IMR-90 (cell line): ENCODE measurements at regions not wholly inside any gene's neighbourhood (a gene's known extent, or its start where the extent isn't known, plus 50 kb on each side); places are given as distances from the start of the nearest gene placed in this dataset.

ENCODE experiments used
- ATAC-seq: fragments of 200-7000 bp; cut with Tn5 transposase; 2 replicates; pipeline ENCODE4 v1.9.1; 2020; ENCODE audit warnings: low read depth, mild to moderate bottlenecking, moderate library complexity
- BruUV-seq: library from RNA; stranded (reverse); fragments of 400-500 nt; replicated peaks from 2 replicates; lab custom pipeline; 2021; lab: Mats Ljungman, UMichigan
- CTCF ChIA-PET: fragments of 300-600 bp; formaldehyde crosslinking; extraction: SDS; loops from one replicate; lab custom pipeline; 2021; ENCODE audit warnings: antibody characterized with exemption; lab: Yijun Ruan, JAX
- POLR2A ChIA-PET: fragments of 300-600 bp; sonication (Branson Sonifier 250); formaldehyde crosslinking; loops from one replicate; lab custom pipeline; 2022; ENCODE audit warnings: antibody characterized with exemption; ENCODE audit not compliant: unreplicated experiment; lab: Charles Lee
- DNase-seq: peaks from one replicate; pipeline ENCODE4 v3.0.0; 2013
- H2AFZ ChIP-seq: replicated peaks from 2 replicates; pipeline ENCODE3; 2013; ENCODE audit warnings: low read length, mild to moderate bottlenecking; ENCODE audit not compliant: poor library complexity
- H2AK5ac ChIP-seq: 2 replicates; pipeline ENCODE4 v1.6.1; 2013; ENCODE audit warnings: low read depth, low read length, inconsistent platforms
- H2AK9ac ChIP-seq: replicated peaks from 2 replicates; pipeline ENCODE3; 2013; ENCODE audit warnings: mild to moderate bottlenecking, low read depth, low read length, moderate library complexity; ENCODE audit not compliant: poor library complexity
- H2BK120ac ChIP-seq: 2 replicates; pipeline ENCODE4 v1.6.1; 2013; ENCODE audit warnings: low read depth, low read length, inconsistent platforms
- H2BK15ac ChIP-seq: 3 replicates; pipeline ENCODE4 v1.6.1; 2013; ENCODE audit warnings: low read depth, low read length, inconsistent platforms
- H2BK20ac ChIP-seq: 2 replicates; pipeline ENCODE4 v1.6.1; 2013; ENCODE audit warnings: low read depth, mild to moderate bottlenecking, inconsistent platforms, low read length, moderate library complexity
- H2BK5ac ChIP-seq: 2 replicates; pipeline ENCODE4 v1.6.1; 2013; ENCODE audit warnings: mild to moderate bottlenecking, low read depth, low read length, inconsistent platforms; ENCODE audit not compliant: poor library complexity, severe bottlenecking
- H3K14ac ChIP-seq: replicated peaks from 2 replicates; pipeline ENCODE4 v1.6.1; 2013; ENCODE audit warnings: low read depth, low read length, inconsistent platforms
- H3K18ac ChIP-seq: 2 replicates; pipeline ENCODE4 v1.6.1; 2013; ENCODE audit warnings: low read depth, low read length, control low read depth
- H3K23ac ChIP-seq: 2 replicates; pipeline ENCODE4 v1.6.1; 2013; ENCODE audit warnings: low read depth, low read length, inconsistent platforms
- H3K27ac ChIP-seq: 2 replicates; pipeline ENCODE4 v1.5.1; 2013; ENCODE audit warnings: mild to moderate bottlenecking, control low read depth, low read length; ENCODE audit not compliant: insufficient read depth
- H3K27me3 ChIP-seq: 2 replicates; pipeline ENCODE4 v1.6.1; 2013; ENCODE audit warnings: low read length; ENCODE audit not compliant: control insufficient read depth, insufficient read depth
- H3K36me3 ChIP-seq: 2 replicates; pipeline ENCODE4 v1.6.1; 2013; ENCODE audit warnings: low read length, mixed read lengths; ENCODE audit not compliant: control insufficient read depth, insufficient read depth
- H3K4ac ChIP-seq: 2 replicates; pipeline ENCODE4 v1.6.1; 2013; ENCODE audit warnings: low read depth, low read length, inconsistent platforms
- H3K4me1 ChIP-seq: 2 replicates; pipeline ENCODE4 v1.6.1; 2013; ENCODE audit warnings: low read length, mixed read lengths; ENCODE audit not compliant: control insufficient read depth, insufficient read depth
- H3K4me2 ChIP-seq: 2 replicates; pipeline ENCODE4 v1.6.1; 2013; ENCODE audit warnings: low read depth, mild to moderate bottlenecking, control low read depth, low read length, moderate library complexity
- H3K4me3 ChIP-seq: 2 replicates; pipeline ENCODE4 v1.5.1; 2013; ENCODE audit warnings: low read depth, mild to moderate bottlenecking, control low read depth, low read length, moderate library complexity; ENCODE audit not compliant: insufficient read depth
- H3K56ac ChIP-seq: 2 replicates; pipeline ENCODE4 v1.6.1; 2013; ENCODE audit warnings: low read length, inconsistent platforms; ENCODE audit not compliant: insufficient read depth; ENCODE audit errors: extremely low read depth
- H3K79me1 ChIP-seq, 2 experiments: 2 replicates each; pipeline ENCODE4 v1.6.1; 2013; ENCODE audit warnings: low read length in 2 of 2, inconsistent platforms in 1 of 2, low read depth in 1 of 2
- H3K9ac ChIP-seq: 2 replicates; pipeline ENCODE4 v1.6.1; 2013; ENCODE audit warnings: low read depth, low read length, control low read depth
- H3K9me1 ChIP-seq: 2 replicates; pipeline ENCODE4 v1.6.1; 2013; ENCODE audit warnings: low read length, inconsistent platforms; ENCODE audit not compliant: insufficient read depth
- H3K9me3 ChIP-seq: 2 replicates; pipeline ENCODE4 v1.6.1; 2013; ENCODE audit warnings: low read length; ENCODE audit not compliant: control insufficient read depth, insufficient read depth
- H4K20me1 ChIP-seq: 2 replicates; pipeline ENCODE4 v1.6.1; 2013; ENCODE audit warnings: low read length, inconsistent platforms; ENCODE audit not compliant: insufficient read depth
- H4K5ac ChIP-seq: 2 replicates; pipeline ENCODE4 v1.6.1; 2013; ENCODE audit warnings: mild to moderate bottlenecking, low read depth, low read length, control low read depth
- H4K8ac ChIP-seq, 2 experiments: 2 replicates each; pipeline ENCODE4 v1.6.1; 2013; ENCODE audit warnings: low read depth in 2 of 2, low read length in 2 of 2, control low read depth in 1 of 2, inconsistent platforms in 1 of 2
- H4K91ac ChIP-seq: 2 replicates; pipeline ENCODE4 v1.6.1; 2013; ENCODE audit warnings: low read depth, low read length, inconsistent platforms; ENCODE audit not compliant: insufficient read depth
- BHLHE40 ChIP-seq: fragments of 150-350 bp; IDR thresholded peaks from 2 replicates; pipeline ENCODE4 v1.6.1; 2016; ENCODE audit warnings: mild to moderate bottlenecking, low read depth, low read length
- MAZ ChIP-seq: IDR thresholded peaks from 2 replicates; pipeline ENCODE4 v1.6.1; 2012; ENCODE audit warnings: low read depth, mild to moderate bottlenecking, low read length, improper control_type of control experiment, moderate library complexity, borderline replicate concordance
- MXI1 ChIP-seq: IDR thresholded peaks from 2 replicates; pipeline ENCODE4 v1.6.1; 2012; ENCODE audit warnings: low read depth, mild to moderate bottlenecking, low read length, moderate library complexity, borderline replicate concordance
- NFE2L2 ChIP-seq: fragments of 150-350 bp; IDR thresholded peaks from 2 replicates; pipeline ENCODE4 v1.6.1; 2016; ENCODE audit warnings: low read depth, mild to moderate bottlenecking, low read length
- SMC3 ChIP-seq: fragments of 150-350 bp; IDR thresholded peaks from 2 replicates; pipeline ENCODE4 v1.6.1; 2016; ENCODE audit warnings: low read depth, mild to moderate bottlenecking, antibody characterized with exemption, low read length, moderate library complexity
- WGBS, 2 experiments: methylation state at CpG; one replicate each; pipeline versions ENCODE4 v1.1.5 to v1.1.7; 2013; ENCODE audit warnings: missing lambda C conversion rate in 2 of 2; ENCODE audit not compliant: insufficient read length in 1 of 2; ENCODE audit errors: extremely low coverage in 2 of 2; 5-methylcytosine and 5-hydroxymethylcytosine counted together
- dilution Hi-C: fragments of 300-500 bp; cut with HindIII; formaldehyde crosslinking; loops from one replicate; pipeline ENCODE4 v1.14.3; 2018; ENCODE audit warnings: low sequenced_read_pairs; ENCODE audit not compliant: unreplicated experiment
- in situ Hi-C: fragments of 300-500 bp; cut with MboI; formaldehyde crosslinking; loops from 3 replicates; pipeline ENCODE4 v1.14.3; 2019; ENCODE audit warnings: low sequenced_read_pairs, inconsistent platforms, mixed read lengths
- intact Hi-C: fragments of 100-400 bp; cut with micrococcal nuclease; formaldehyde crosslinking; loops from 2 replicates; pipeline ENCODE4 v1.10.0; 2022
- TF ChIP-seq, protein P1 (sequence below): fragments of 150-350 bp; IDR thresholded peaks from 2 replicates; pipeline ENCODE4 v1.6.1; 2017; ENCODE audit warnings: mild to moderate bottlenecking, antibody characterized with exemption, low read length, low read depth
- TF ChIP-seq, protein P2 (sequence below): fragments of 150-350 bp; IDR thresholded peaks from 2 replicates; pipeline ENCODE4 v1.6.1; 2016; ENCODE audit warnings: low read depth, mild to moderate bottlenecking, low read length, moderate library complexity, borderline replicate concordance

DNA sequence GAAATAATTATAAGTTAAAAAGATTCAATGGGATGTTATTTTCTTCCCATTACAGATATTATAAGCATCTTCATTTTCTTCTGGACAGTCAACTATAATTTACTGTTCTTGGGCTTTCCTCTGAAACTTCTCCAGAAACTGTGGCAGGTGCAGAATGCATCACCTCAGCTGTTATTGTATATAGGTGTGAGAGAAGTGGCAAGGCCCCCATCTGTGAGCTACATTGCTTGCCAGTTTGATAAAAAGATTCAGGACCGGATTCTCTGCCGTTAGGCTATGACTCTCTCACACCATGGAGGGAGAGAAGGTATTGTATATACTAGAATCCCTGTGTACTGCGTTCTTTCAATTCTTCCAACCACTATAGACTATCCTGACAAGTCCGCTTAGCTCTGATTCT, 135.8 kb upstream of the CENPW start:
- Histone ChIP-seq H2AK9ac (no peak overlapping the region), H4K91ac (no peak overlapping the region), H3K4me3 (no peak overlapping the region), H3K23ac (no peak overlapping the region), H3K79me1 (no peaks in the 10 kb centered on the region), H3K9me3 (no peaks in the 10 kb centered on the region), H3K18ac (no peak overlapping the region), H3K9me1 (no peaks in the 10 kb centered on the region), H3K27me3 (no peaks in the 10 kb centered on the region), H3K14ac (no peak overlapping the region), H4K20me1 (no peaks in the 10 kb centered on the region), H2BK120ac (no peak overlapping the region), H2AK5ac (no peak overlapping the region), H2BK5ac (no peak overlapping the region), H2AFZ (no peak overlapping the region), H3K36me3 (no peaks in the 10 kb centered on the region), H3K4ac (no peak overlapping the region), H3K4me1 (no peaks in the 10 kb centered on the region), H3K4me2 (no peak overlapping the region), H3K9ac (no peak overlapping the region), H3K56ac (no peak overlapping the region), H4K8ac (no peak overlapping the region), H3K27ac (no peak overlapping the region), H2BK15ac (no peak overlapping the region), H2BK20ac (no peak overlapping the region), H4K5ac (no peak overlapping the region)
- no CpG with 5 or more reads among the region's 4 CpGs for WGBS, 2 experiments
- CTCF ChIA-PET, result no interaction called here
- POLR2A ChIA-PET, result no interaction called here
- dilution Hi-C loops (no loop called here), in situ Hi-C loops (no loop called here), intact Hi-C loops (no loop called here)
- no TSS peak for BruUV-seq
- no peak for ATAC-seq
- no peak for DNase-seq
- TF ChIP-seq, protein P1, sequence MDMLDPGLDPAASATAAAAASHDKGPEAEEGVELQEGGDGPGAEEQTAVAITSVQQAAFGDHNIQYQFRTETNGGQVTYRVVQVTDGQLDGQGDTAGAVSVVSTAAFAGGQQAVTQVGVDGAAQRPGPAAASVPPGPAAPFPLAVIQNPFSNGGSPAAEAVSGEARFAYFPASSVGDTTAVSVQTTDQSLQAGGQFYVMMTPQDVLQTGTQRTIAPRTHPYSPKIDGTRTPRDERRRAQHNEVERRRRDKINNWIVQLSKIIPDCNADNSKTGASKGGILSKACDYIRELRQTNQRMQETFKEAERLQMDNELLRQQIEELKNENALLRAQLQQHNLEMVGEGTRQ, result no peak
- TF ChIP-seq BHLHE40 (no peak), MXI1 (no peak), NFE2L2 (no peak), MAZ (no peak), SMC3 (no peak)
- TF ChIP-seq, protein P2, sequence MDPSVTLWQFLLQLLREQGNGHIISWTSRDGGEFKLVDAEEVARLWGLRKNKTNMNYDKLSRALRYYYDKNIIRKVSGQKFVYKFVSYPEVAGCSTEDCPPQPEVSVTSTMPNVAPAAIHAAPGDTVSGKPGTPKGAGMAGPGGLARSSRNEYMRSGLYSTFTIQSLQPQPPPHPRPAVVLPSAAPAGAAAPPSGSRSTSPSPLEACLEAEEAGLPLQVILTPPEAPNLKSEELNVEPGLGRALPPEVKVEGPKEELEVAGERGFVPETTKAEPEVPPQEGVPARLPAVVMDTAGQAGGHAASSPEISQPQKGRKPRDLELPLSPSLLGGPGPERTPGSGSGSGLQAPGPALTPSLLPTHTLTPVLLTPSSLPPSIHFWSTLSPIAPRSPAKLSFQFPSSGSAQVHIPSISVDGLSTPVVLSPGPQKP, result no peak
